Liver (tissue), 8 donors: ENCODE measurements at regions not wholly inside any gene's neighbourhood (a gene's known extent, or its start where the extent isn't known, plus 50 kb on each side); places are given as distances from the start of the nearest gene placed in this dataset.

Experiments
- DNase-seq: peaks from one replicate; pipeline ENCODE4 v3.0.0-alpha.2; 2017; ENCODE audit warnings: low spot score
- H3K27ac ChIP-seq, 2 donors: one replicate each; pipeline ENCODE4 v1.7.0; 2013; ENCODE audit warnings: inconsistent platforms in 2 of 2, low read length in 2 of 2, control low read depth in 1 of 2, low read depth in 1 of 2, mild to moderate bottlenecking in 1 of 2
- H3K27me3 ChIP-seq, 4 donors: one replicate each; pipeline versions ENCODE4 v1.6.1 to v1.7.0; 2013; ENCODE audit warnings: low read length in 3 of 4, inconsistent platforms in 1 of 4, mild to moderate bottlenecking in 1 of 4, moderate library complexity in 1 of 4; ENCODE audit not compliant: control insufficient read depth in 4 of 4, insufficient read depth in 4 of 4
- H3K36me3 ChIP-seq, 4 donors: one replicate each; pipeline versions ENCODE4 v1.6.1 to v1.7.0; 2013; ENCODE audit warnings: low read length in 3 of 4, mild to moderate bottlenecking in 3 of 4, low read depth in 1 of 4, moderate library complexity in 1 of 4; ENCODE audit not compliant: control insufficient read depth in 4 of 4, insufficient read depth in 3 of 4
- H3K4me1 ChIP-seq, 4 donors: one replicate each; pipeline versions ENCODE4 v1.6.1 to v1.7.0; 2013; ENCODE audit warnings: low read length in 3 of 4, mild to moderate bottlenecking in 3 of 4, moderate library complexity in 1 of 4; ENCODE audit not compliant: control insufficient read depth in 4 of 4, insufficient read depth in 4 of 4
- H3K4me3 ChIP-seq, 3 donors: one replicate each; pipeline versions ENCODE4 v1.6.1 to v1.7.0; 2013; ENCODE audit warnings: low read length in 3 of 3, control low read depth in 1 of 3, low read depth in 1 of 3, mild to moderate bottlenecking in 1 of 3
- H3K9ac ChIP-seq, 2 donors: one replicate each; pipeline ENCODE4 v1.7.0; 2013; ENCODE audit warnings: low read length in 2 of 2, mild to moderate bottlenecking in 2 of 2, moderate library complexity in 2 of 2, control low read depth in 1 of 2, low read depth in 1 of 2
- H3K9me3 ChIP-seq, 4 donors: one replicate each; pipeline versions ENCODE4 v1.6.1 to v1.7.0; 2013; ENCODE audit warnings: low read length in 3 of 4; ENCODE audit not compliant: control insufficient read depth in 4 of 4
- CTCF ChIP-seq: fragments of 150-350 bp; IDR thresholded peaks from 2 replicates; pipeline ENCODE4 v1.5.1; 2017; ENCODE audit warnings: improper control_type of control experiment, low read depth, low read length; ENCODE audit not compliant: missing input control
- EGR1 ChIP-seq, 2 donors: IDR thresholded peaks; 2 replicates each; pipeline ENCODE4 v1.6.1; 2016 to 2018; ENCODE audit warnings: antibody characterized with exemption in 2 of 2, low read depth in 2 of 2
- FOXA2 ChIP-seq: IDR thresholded peaks from 2 replicates; pipeline ENCODE4 v1.6.1; 2016; ENCODE audit warnings: antibody characterized with exemption
- HNF4G ChIP-seq: IDR thresholded peaks from 2 replicates; pipeline ENCODE4 v1.6.1; 2016; ENCODE audit warnings: antibody characterized with exemption
- JUND ChIP-seq, 2 donors: IDR thresholded peaks; 2 replicates each; pipeline ENCODE4 v1.6.1; 2016; ENCODE audit warnings: antibody characterized with exemption in 2 of 2
- MAX ChIP-seq: IDR thresholded peaks from 2 replicates; pipeline ENCODE4 v1.6.1; 2016; ENCODE audit warnings: antibody characterized with exemption
- RXRA ChIP-seq, 2 donors: IDR thresholded peaks; 2 replicates each; pipeline ENCODE4 v1.6.1; 2017 to 2018; ENCODE audit warnings: antibody characterized with exemption in 2 of 2, mild to moderate bottlenecking in 1 of 2
- SP1 ChIP-seq: IDR thresholded peaks from 2 replicates; pipeline ENCODE4 v1.6.1; 2018; ENCODE audit warnings: antibody characterized with exemption, mild to moderate bottlenecking
- TAF1 ChIP-seq: conservative IDR thresholded peaks from 2 replicates; pipeline ENCODE4 v1.6.1; 2016; ENCODE audit warnings: antibody characterized with exemption, mild to moderate bottlenecking
- YY1 ChIP-seq: IDR thresholded peaks from 2 replicates; pipeline ENCODE4 v1.6.1; 2016; ENCODE audit warnings: antibody characterized with exemption, mild to moderate bottlenecking
- WGBS: extraction: QIAGEN DNeasy Blood & Tissue Kit; methylation state at CpG from one replicate; pipeline ENCODE4 v1.1.7; 2013; 5-methylcytosine and 5-hydroxymethylcytosine counted together
- TF ChIP-seq, protein P1 (sequence below): IDR thresholded peaks from 2 replicates; pipeline ENCODE4 v1.6.1; 2016; ENCODE audit warnings: antibody characterized with exemption
- donor health status: healthy.
- donor health status: healthy.
- donor health status: healthy.
- donor health status: healthy.
- donor health status: healthy.

DNA sequence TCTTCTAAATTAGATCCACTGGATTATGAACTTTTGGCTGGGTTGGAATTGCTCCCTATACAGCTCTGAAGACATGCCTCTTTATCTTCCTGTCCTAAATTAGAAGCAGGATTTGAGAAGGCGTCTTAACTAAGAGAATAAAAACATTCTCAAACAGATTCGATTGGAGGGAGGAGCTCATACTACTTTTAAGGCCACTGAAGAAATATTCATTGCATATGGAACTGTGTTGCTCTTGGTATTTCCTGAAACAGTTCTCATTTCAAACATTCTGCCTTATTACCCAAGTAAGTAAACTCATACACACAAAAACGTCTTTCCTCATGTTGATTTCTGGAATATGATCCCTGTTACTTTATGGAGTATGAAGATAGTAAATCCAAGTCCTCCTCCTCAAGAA, 519.7 kb upstream of the CDH4 start:
- no peak for DNase-seq
- no peaks in the 10 kb centered on the region for H3K36me3 ChIP-seq
- H3K9ac ChIP-seq, result no peak overlapping the region
- H3K9me3 ChIP-seq, result peaks cover 0 to 6% (median 0%) of the 10 kb centered on the region in 4 donors
- H3K27me3 ChIP-seq, result no peaks in the 10 kb centered on the region
- H3K4me1 ChIP-seq, result no peaks in the 10 kb centered on the region
- no peak overlapping the region for H3K27ac ChIP-seq
- TF ChIP-seq CTCF, result no peak
- no peak for TF ChIP-seq EGR1 (IDR thresholded peaks at IDR 0.05; ENCODE audit: low read depth in 2 of 2)
- TF ChIP-seq SP1, result no peak
- TF ChIP-seq, protein P1, sequence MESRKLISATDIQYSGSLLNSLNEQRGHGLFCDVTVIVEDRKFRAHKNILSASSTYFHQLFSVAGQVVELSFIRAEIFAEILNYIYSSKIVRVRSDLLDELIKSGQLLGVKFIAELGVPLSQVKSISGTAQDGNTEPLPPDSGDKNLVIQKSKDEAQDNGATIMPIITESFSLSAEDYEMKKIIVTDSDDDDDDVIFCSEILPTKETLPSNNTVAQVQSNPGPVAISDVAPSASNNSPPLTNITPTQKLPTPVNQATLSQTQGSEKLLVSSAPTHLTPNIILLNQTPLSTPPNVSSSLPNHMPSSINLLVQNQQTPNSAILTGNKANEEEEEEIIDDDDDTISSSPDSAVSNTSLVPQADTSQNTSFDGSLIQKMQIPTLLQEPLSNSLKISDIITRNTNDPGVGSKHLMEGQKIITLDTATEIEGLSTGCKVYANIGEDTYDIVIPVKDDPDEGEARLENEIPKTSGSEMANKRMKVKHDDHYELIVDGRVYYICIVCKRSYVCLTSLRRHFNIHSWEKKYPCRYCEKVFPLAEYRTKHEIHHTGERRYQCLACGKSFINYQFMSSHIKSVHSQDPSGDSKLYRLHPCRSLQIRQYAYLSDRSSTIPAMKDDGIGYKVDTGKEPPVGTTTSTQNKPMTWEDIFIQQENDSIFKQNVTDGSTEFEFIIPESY, result no peak
- TF ChIP-seq TAF1, result no peak
- TF ChIP-seq FOXA2, result no peak
- no peak for TF ChIP-seq MAX
- no peak for TF ChIP-seq RXRA (IDR thresholded peaks at IDR 0.05)
- TF ChIP-seq HNF4G, result no peak
- 40% methylated on average over 3 of the region's 3 CpGs for WGBS
- H3K4me3 ChIP-seq, result no peak overlapping the region

GRCh38 chr20:60748086-60748485, 504.0 kb upstream of the CDH4 start:
- H3K27ac ChIP-seq, result no peak overlapping the region
- TF ChIP-seq SP1, result no peak
- TF ChIP-seq JUND (IDR thresholded peaks at IDR 0.05), result no peak
- TF ChIP-seq CTCF, result no peak
- no peak for TF ChIP-seq HNF4G
- TF ChIP-seq EGR1 (IDR thresholded peaks at IDR 0.05; ENCODE audit: low read depth in 2 of 2), result no peak
- no peak for TF ChIP-seq TAF1
- no peak for TF ChIP-seq YY1
- H3K4me1 ChIP-seq, result no peaks in the 10 kb centered on the region
- WGBS, result 61% methylated on average over 6 of the region's 6 CpGs
- no peak overlapping the region for H3K4me3 ChIP-seq
- H3K27me3 ChIP-seq, result no peaks in the 10 kb centered on the region
- H3K36me3 ChIP-seq, result no peaks in the 10 kb centered on the region
- H3K9ac ChIP-seq, result no peak overlapping the region
- H3K9me3 ChIP-seq, result no peaks in the 10 kb centered on the region
- no peak for DNase-seq
